ENCODE measurements at regions not wholly inside any gene's neighbourhood (a gene's known extent, or its start where the extent isn't known, plus 50 kb on each side); places are given as distances from the start of the nearest gene placed in this dataset.
"Not testable (repeated sequence)": the region's sequence is repeated elsewhere in the genome, so short reads cannot be mapped to it uniquely, and the experiment has no call there.

DNA sequence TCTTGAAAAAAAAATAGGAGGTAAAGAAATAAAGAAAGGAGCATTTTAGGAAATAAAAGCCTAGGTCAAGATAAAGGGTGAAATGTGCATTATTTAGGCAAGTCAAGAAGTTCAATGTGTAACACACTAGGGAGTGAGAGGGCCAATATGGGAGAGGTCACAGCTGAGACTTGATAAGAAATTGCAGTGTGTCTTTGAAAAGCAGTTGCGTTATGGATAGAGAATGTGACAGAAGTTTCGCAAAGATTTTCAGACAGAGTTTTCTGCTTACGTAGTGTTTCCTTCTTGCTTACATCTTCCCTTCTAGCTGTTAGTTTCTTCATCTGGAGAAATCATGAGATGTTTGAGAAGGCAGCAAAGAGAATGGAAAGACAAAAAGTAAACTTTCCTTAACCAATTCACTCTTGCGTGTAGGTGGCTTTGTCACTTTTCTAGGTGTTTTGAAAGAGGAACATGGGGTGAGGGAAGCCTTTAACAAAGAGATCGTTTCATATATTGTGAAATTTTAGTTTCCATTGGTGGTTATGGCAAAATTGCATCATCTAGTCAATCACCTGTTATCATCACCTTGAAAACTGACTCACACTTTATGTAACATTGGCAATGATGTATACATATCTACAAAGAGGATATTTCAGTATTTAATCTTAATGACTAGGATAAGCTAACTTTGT, 975.5 kb downstream of the OLFM4 start:
- H3K4me3 Mint-ChIP-seq: no peak overlapping the region
- ATAC-seq (no peak), DNase-seq (no peak)
- intact Hi-C loops (cut with DNase I, micrococcal nuclease): no loop called here
- no peak overlapping the region for H3K27ac Mint-ChIP-seq
- H3K27me3 Mint-ChIP-seq: no peaks in the 10 kb centered on the region
- no peaks in the 10 kb centered on the region for H3K4me1 Mint-ChIP-seq
- H3K36me3 Mint-ChIP-seq (ENCODE audit: low read depth): no peaks in the 10 kb centered on the region
- peaks cover 5% of the 10 kb centered on the region for H3K9me3 Mint-ChIP-seq (ENCODE audit: low read depth)
- ChIA-PET CTCF (no interaction called here), POLR2A (no interaction called here)

GRCh38 chr13:54016542-54016941, 987.9 kb downstream of the OLFM4 start:
- intact Hi-C loops (cut with DNase I, micrococcal nuclease): no loop called here
- peaks cover 16% of the 10 kb centered on the region for H3K9me3 Mint-ChIP-seq (ENCODE audit: low read depth)

GRCh38 chr13:54018485-54018884, 989.9 kb downstream of the OLFM4 start:
- Mint-ChIP-seq H3K4me3 (no peak overlapping the region), H3K36me3 (ENCODE audit: low read depth) (no peaks in the 10 kb centered on the region), H3K9me3 (ENCODE audit: low read depth) (peaks cover 18% of the 10 kb centered on the region), H3K27ac (no peak overlapping the region), H3K27me3 (no peaks in the 10 kb centered on the region), H3K4me1 (no peaks in the 10 kb centered on the region)
- POLR2A ChIA-PET: no interaction called here
- CTCF ChIA-PET: no interaction called here
- ATAC-seq (no peak), DNase-seq (no peak)
- intact Hi-C loops (cut with DNase I, micrococcal nuclease): no loop called here

More at GRCh38 chr13:54016542-54016941, 987.9 kb downstream of the OLFM4 start:
- no peak overlapping the region for H3K27ac Mint-ChIP-seq
- H3K4me1 Mint-ChIP-seq: no peaks in the 10 kb centered on the region
- DNase-seq: no peak
- H3K4me3 Mint-ChIP-seq: no peak overlapping the region
- H3K27me3 Mint-ChIP-seq: no peaks in the 10 kb centered on the region
- CTCF ChIA-PET: no interaction called here
- POLR2A ChIA-PET: no interaction called here
- no peak for ATAC-seq
- H3K36me3 Mint-ChIP-seq (ENCODE audit: low read depth): no peaks in the 10 kb centered on the region

GRCh38 chr13:54029226-54029625, 1000.6 kb downstream of the OLFM4 start:
- ChIA-PET POLR2A (no interaction called here), CTCF (interaction anchor here (0.5 kb wide), 1 partner anchor 40 kb away, joined by 3 read pairs; no protein-coding TSS in a partner anchor)
- intact Hi-C loops (cut with DNase I, micrococcal nuclease): no loop called here
- H3K36me3 Mint-ChIP-seq (ENCODE audit: low read depth): no peaks in the 10 kb centered on the region
- H3K27me3 Mint-ChIP-seq: no peaks in the 10 kb centered on the region
- H3K4me1 Mint-ChIP-seq: no peaks in the 10 kb centered on the region
- no peak overlapping the region for H3K4me3 Mint-ChIP-seq
- no peak for ATAC-seq
- DNase-seq: no peak
- no peak overlapping the region for H3K27ac Mint-ChIP-seq
- H3K9me3 Mint-ChIP-seq (ENCODE audit: low read depth): peaks cover 8% of the 10 kb centered on the region

DNA sequence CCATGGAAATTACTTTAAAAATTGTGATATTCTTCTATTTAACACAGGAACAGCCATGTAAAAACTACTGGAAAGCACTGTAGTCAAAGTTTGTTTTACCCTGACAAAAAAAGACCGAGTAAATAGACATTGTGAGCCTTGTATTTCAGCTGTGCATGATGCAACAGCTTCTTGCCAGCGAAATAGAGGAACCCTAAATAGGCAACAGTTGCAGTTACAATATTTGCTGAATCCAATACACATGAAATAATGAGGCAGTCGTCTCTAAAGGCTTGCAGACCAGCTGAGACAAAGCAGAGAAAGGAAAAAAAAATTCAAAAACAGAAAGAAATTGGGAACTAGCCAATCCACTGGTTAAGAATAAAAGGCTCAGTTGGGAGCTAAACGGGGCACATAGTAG, 1001.1 kb downstream of the OLFM4 start:
- ChIA-PET CTCF (no interaction called here), POLR2A (no interaction called here)
- Mint-ChIP-seq H3K9me3 (ENCODE audit: low read depth) (peaks cover 8% of the 10 kb centered on the region), H3K27me3 (no peaks in the 10 kb centered on the region), H3K27ac (no peak overlapping the region), H3K4me1 (no peaks in the 10 kb centered on the region), H3K4me3 (no peak overlapping the region), H3K36me3 (ENCODE audit: low read depth) (no peaks in the 10 kb centered on the region)
- intact Hi-C loops (cut with DNase I, micrococcal nuclease): no loop called here
- no peak for ATAC-seq
- no peak for DNase-seq

DNA sequence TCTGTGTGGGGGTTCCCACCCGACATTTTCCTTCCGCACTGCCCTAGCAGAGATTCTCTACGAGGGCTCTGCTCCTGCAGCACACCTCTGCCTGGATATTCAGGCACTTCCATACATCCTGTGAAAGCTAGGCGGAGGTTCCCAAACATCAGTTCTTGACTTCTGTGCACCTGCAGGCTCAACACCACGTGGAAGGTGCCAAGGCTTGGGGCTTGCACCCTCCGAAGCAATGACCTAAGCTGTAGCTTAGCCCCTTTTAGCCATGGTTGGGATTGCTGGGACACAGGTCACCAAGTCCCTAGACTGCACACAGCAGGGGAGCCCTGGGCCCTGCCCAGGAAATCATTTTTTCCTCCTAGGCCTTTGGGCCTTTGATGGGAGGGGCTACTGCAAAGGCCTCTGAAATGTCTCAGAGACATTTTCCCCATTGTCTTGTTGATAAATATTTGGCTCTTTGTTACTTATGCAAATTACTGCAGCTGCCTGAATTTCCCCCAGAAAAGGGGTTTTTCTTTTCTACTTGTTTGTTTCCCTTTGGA, 1004.8 kb downstream of the OLFM4 start:
- Mint-ChIP-seq H3K9me3 (ENCODE audit: low read depth) (peaks cover 3% of the 10 kb centered on the region), H3K27ac (no peak overlapping the region)
- POLR2A ChIA-PET: no interaction called here

GRCh38 chr13:54034047-54034446, 1005.4 kb downstream of the OLFM4 start:
- Mint-ChIP-seq H3K4me1 (no peaks in the 10 kb centered on the region), H3K27ac (no peak overlapping the region), H3K9me3 (ENCODE audit: low read depth) (peaks cover 3% of the 10 kb centered on the region), H3K27me3 (no peaks in the 10 kb centered on the region), H3K4me3 (no peak overlapping the region), H3K36me3 (ENCODE audit: low read depth) (no peaks in the 10 kb centered on the region)
- ATAC-seq: no peak
- no peak for DNase-seq
- ChIA-PET POLR2A (no interaction called here), CTCF (no interaction called here)
- intact Hi-C loops (cut with DNase I, micrococcal nuclease): no loop called here

More for the DNA sequence above, 1004.8 kb downstream of the OLFM4 start:
- Mint-ChIP-seq H3K4me3 (no peak overlapping the region), H3K4me1 (no peaks in the 10 kb centered on the region), H3K36me3 (ENCODE audit: low read depth) (no peaks in the 10 kb centered on the region), H3K27me3 (no peaks in the 10 kb centered on the region)
- intact Hi-C loops (cut with DNase I, micrococcal nuclease): no loop called here
- DNase-seq (no peak), ATAC-seq (no peak)
- CTCF ChIA-PET: no interaction called here

DNA sequence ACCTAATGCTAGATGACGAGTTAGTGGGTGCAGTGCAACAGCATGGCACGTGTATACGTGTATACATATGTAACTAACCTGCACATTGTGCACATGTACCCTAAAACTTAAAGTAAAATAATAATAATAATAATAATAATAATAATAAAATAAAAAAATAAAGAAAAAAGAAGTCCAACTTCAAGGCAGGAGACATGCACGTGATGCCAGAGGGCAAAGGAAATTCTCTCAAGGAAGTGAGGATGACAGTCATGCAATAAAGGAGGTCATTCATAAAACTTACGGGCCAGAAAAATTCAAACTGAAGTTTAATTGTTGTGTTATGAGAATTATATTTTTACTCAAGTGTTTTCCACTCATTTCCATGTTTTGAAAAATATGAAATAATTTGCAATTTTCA, 1028.8 kb downstream of the OLFM4 start:
- H3K4me3 Mint-ChIP-seq; H3K4me1 Mint-ChIP-seq; intact Hi-C loops (cut with DNase I, micrococcal nuclease); H3K9me3 Mint-ChIP-seq (ENCODE audit: low read depth); CTCF ChIA-PET; ATAC-seq; DNase-seq; H3K36me3 Mint-ChIP-seq (ENCODE audit: low read depth); H3K27me3 Mint-ChIP-seq; POLR2A ChIA-PET; H3K27ac Mint-ChIP-seq: not testable (repeated sequence)

- peaks cover 17% of the 10 kb centered on the region for H3K9me3 Mint-ChIP-seq (ENCODE audit: low read depth)
- H3K27ac Mint-ChIP-seq; H3K4me3 Mint-ChIP-seq; DNase-seq; POLR2A ChIA-PET; H3K27me3 Mint-ChIP-seq; H3K36me3 Mint-ChIP-seq (ENCODE audit: low read depth); H3K4me1 Mint-ChIP-seq; ATAC-seq; intact Hi-C loops (cut with DNase I, micrococcal nuclease): not testable (repeated sequence)
- CTCF ChIA-PET: interaction anchor here (0.8 to 0.9 kb wide), 2 partner anchors 19 to 41 kb away, joined by 3 read pairs; no protein-coding TSS in a partner anchor
Observed at GRCh38 chr13:54069958-54070357, 1041.3 kb downstream of the OLFM4 start.

- H3K36me3 Mint-ChIP-seq (ENCODE audit: low read depth): no peaks in the 10 kb centered on the region
- H3K4me1 Mint-ChIP-seq: no peaks in the 10 kb centered on the region
- peaks cover 4% of the 10 kb centered on the region for H3K9me3 Mint-ChIP-seq (ENCODE audit: low read depth)
- ATAC-seq: no peak
- CTCF ChIA-PET: interaction anchor here (1.1 kb wide), 1 partner anchor 20 kb away, joined by 3 read pairs; no protein-coding TSS in a partner anchor
- no peak overlapping the region for H3K27ac Mint-ChIP-seq
- no peaks in the 10 kb centered on the region for H3K27me3 Mint-ChIP-seq
- H3K4me3 Mint-ChIP-seq: no peak overlapping the region
- POLR2A ChIA-PET: no interaction called here
- intact Hi-C loops (cut with DNase I, micrococcal nuclease): no loop called here
- no peak for DNase-seq
Observed at GRCh38 chr13:54077569-54077968, 1049.0 kb downstream of the OLFM4 start.

- ChIA-PET CTCF (interaction anchor here (0.6 to 1.4 kb wide), 3 partner anchors 12 to 257 kb away, joined by 3 to 5 read pairs (median 4); no protein-coding TSS in a partner anchor), POLR2A (no interaction called here)
- Mint-ChIP-seq H3K4me1 (no peaks in the 10 kb centered on the region), H3K4me3 (no peak overlapping the region), H3K9me3 (ENCODE audit: low read depth) (peaks cover 4% of the 10 kb centered on the region), H3K27me3 (no peaks in the 10 kb centered on the region), H3K36me3 (ENCODE audit: low read depth) (no peaks in the 10 kb centered on the region), H3K27ac (no peak overlapping the region)
- no peak for ATAC-seq
- intact Hi-C loops (cut with DNase I, micrococcal nuclease): no loop called here
- DNase-seq: no peak
Observed at GRCh38 chr13:54078271-54078870, 1049.8 kb downstream of the OLFM4 start.

DNA sequence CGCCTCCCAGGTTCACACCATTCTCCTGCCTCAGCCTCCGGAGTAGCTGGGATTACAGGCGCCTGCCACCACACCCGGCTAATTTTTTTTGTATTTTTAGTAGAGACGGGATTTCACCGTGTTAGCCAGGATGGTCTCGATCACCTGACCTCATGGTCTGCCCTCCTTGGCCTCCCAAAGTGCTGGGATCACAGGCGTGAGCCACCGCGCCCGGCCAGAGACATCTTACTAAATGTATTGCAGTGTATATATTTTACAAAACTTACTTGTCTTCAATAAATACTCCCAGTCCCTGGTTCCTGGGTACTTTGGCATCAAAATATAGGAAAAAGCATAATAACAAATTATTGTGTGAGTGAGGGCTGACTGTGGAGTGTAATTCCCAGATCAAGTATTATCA, 1053.7 kb downstream of the OLFM4 start:
- H3K27me3 Mint-ChIP-seq; H3K4me1 Mint-ChIP-seq; POLR2A ChIA-PET; CTCF ChIA-PET; H3K9me3 Mint-ChIP-seq (ENCODE audit: low read depth); H3K27ac Mint-ChIP-seq; DNase-seq; H3K36me3 Mint-ChIP-seq (ENCODE audit: low read depth); H3K4me3 Mint-ChIP-seq; intact Hi-C loops (cut with DNase I, micrococcal nuclease); ATAC-seq: not testable (repeated sequence)
